ENCODE measurements at regions not wholly inside any gene's neighbourhood (a gene's known extent, or its start where the extent isn't known, plus 50 kb on each side); places are given as distances from the start of the nearest gene placed in this dataset.

- no peak for TF ChIP-seq MXI1 (conservative IDR thresholded peaks at IDR 0.05; ENCODE audit: poor library complexity, severe bottlenecking)
- TF ChIP-seq CTCF (IDR thresholded peaks at IDR 0.05; ENCODE audit: poor library complexity, severe bottlenecking): no peak
- no peak for TF ChIP-seq EZH2 (IDR thresholded peaks at IDR 0.05; ENCODE audit: borderline replicate concordance, insufficient read depth, low read length, poor library complexity, severe bottlenecking)
- TF ChIP-seq SMC3 (conservative IDR thresholded peaks at IDR 0.05; ENCODE audit: poor library complexity): no peak
- no peak for TF ChIP-seq POLR2AphosphoS5 (IDR thresholded peaks at IDR 0.05)
- no peak for TF ChIP-seq RAD21 (conservative IDR thresholded peaks at IDR 0.05)
- no peak for TF ChIP-seq TAF1 (IDR thresholded peaks at IDR 0.05; ENCODE audit: low read depth)
- TF ChIP-seq EP300 (conservative IDR thresholded peaks at IDR 0.05; ENCODE audit: poor library complexity, severe bottlenecking): no peak
- no peak for TF ChIP-seq REST (IDR thresholded peaks at IDR 0.05; ENCODE audit: borderline replicate concordance)
- Histone ChIP-seq H3K9me2 (ENCODE audit: insufficient read depth, low read length) (no peaks in the 10 kb centered on the region), H3K4me3 (ENCODE audit: low read length) (no peak overlapping the region), H3K27me3 (ENCODE audit: insufficient read depth, low read depth, low read length) (no peaks in the 10 kb centered on the region), H3K27ac (ENCODE audit: low read length) (peak overlapping the region; percentile 65), H3K79me2 (replicated peaks; ENCODE audit: insufficient read depth, low read length) (no peaks in the 10 kb centered on the region), H3K36me3 (ENCODE audit: insufficient read depth, low read length) (no peaks in the 10 kb centered on the region), H3K9me3 (ENCODE audit: low read length) (no peaks in the 10 kb centered on the region), H4K20me1 (ENCODE audit: insufficient read depth) (no peaks in the 10 kb centered on the region), H3F3A (ENCODE audit: insufficient read depth, low read length, poor library complexity, severe bottlenecking) (no peaks in the 10 kb centered on the region), H3K9ac (ENCODE audit: low read length) (no peak overlapping the region), H2AFZ (ENCODE audit: low read depth, low read length) (no peak overlapping the region), H3K4me2 (ENCODE audit: low read length) (no peak overlapping the region)
These were observed 133.7 kb upstream of the STMND1 start for GRCh38 chr6:16968101-16968500.

GRCh38 chr6:16967470-16967817 is 134.4 kb upstream of the STMND1 start:
- no peaks in the 10 kb centered on the region for H3K27me3 ChIP-seq (ENCODE audit: insufficient read depth, low read depth, low read length)
- no peaks in the 10 kb centered on the region for H3K79me2 ChIP-seq (replicated peaks; ENCODE audit: insufficient read depth, low read length)
- H3K4me3 ChIP-seq (ENCODE audit: low read length): no peak overlapping the region
- no peaks in the 10 kb centered on the region for H4K20me1 ChIP-seq (ENCODE audit: insufficient read depth)
- no peak overlapping the region for H3K4me2 ChIP-seq (ENCODE audit: low read length)
- H3K9me3 ChIP-seq (ENCODE audit: low read length): no peaks in the 10 kb centered on the region
- H3K9me2 ChIP-seq (ENCODE audit: insufficient read depth, low read length): no peaks in the 10 kb centered on the region
- TF ChIP-seq REST (IDR thresholded peaks at IDR 0.05; ENCODE audit: borderline replicate concordance) (no peak), EP300 (conservative IDR thresholded peaks at IDR 0.05; ENCODE audit: poor library complexity, severe bottlenecking) (no peak), SMC3 (conservative IDR thresholded peaks at IDR 0.05; ENCODE audit: poor library complexity) (no peak), POLR2AphosphoS5 (IDR thresholded peaks at IDR 0.05) (no peak), MXI1 (conservative IDR thresholded peaks at IDR 0.05; ENCODE audit: poor library complexity, severe bottlenecking) (no peak), RAD21 (conservative IDR thresholded peaks at IDR 0.05) (no peak)
- H2AFZ ChIP-seq (ENCODE audit: low read depth, low read length): no peak overlapping the region
- no peaks in the 10 kb centered on the region for H3K36me3 ChIP-seq (ENCODE audit: insufficient read depth, low read length)
- H3K9ac ChIP-seq (ENCODE audit: low read length): no peak overlapping the region
- no peaks in the 10 kb centered on the region for H3F3A ChIP-seq (ENCODE audit: insufficient read depth, low read length, poor library complexity, severe bottlenecking)
- no peak overlapping the region for H3K27ac ChIP-seq (ENCODE audit: low read length)
